ENCODE measurements at regions not wholly inside any gene's neighbourhood (a gene's known extent, or its start where the extent isn't known, plus 50 kb on each side); places are given as distances from the start of the nearest gene placed in this dataset.

DNA sequence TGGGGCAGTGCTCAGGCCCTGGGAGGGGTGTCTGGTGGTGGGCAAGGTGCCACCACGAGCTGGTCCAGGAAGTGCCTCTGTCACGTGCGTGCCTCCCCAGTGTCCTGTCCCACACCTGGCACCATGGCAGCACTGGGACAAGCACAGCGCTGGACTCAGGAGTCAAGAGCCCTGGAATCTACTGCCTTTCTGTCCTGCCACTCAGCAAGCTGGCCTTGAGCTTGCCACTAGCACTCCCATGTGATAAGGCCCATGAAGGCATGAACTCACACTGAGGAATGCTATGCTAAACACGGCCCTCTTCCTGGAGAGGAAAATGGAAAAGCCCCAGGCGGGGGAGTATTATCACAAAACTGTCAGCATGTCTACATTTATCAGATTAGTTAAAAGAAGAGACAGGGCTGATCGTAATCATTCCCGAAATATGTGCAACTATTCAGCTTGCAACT lies 50.7 kb upstream of the SLC35C1 start:
- intact Hi-C loops (cut with micrococcal nuclease) (no loop called here), dilution Hi-C loops (cut with MboI; ENCODE audit: extremely low pct_ligation_motif_present, low sequenced_read_pairs) (no loop called here)
- no peak overlapping the region for H2AFZ ChIP-seq (ENCODE audit: low read depth, low read length)
- no peak for FAIRE-seq
- no peaks in the 10 kb centered on the region for H4K20me1 ChIP-seq (replicated peaks; ENCODE audit: control insufficient read depth, extremely low read depth, insufficient read depth, low read length)
- H3K79me2 ChIP-seq (ENCODE audit: control insufficient read depth, insufficient read depth, low read length): no peaks in the 10 kb centered on the region
- TF ChIP-seq MAX (IDR thresholded peaks at IDR 0.05; ENCODE audit: insufficient read depth, insufficient read length): no peak
- TF ChIP-seq FOS (IDR thresholded peaks at IDR 0.05; ENCODE audit: borderline replicate concordance, insufficient read depth, low read length): no peak
- TF ChIP-seq EZH2 (IDR thresholded peaks at IDR 0.05; ENCODE audit: borderline replicate concordance, low read depth, low read length, severe bottlenecking): no peak
- TF ChIP-seq GATA2 (IDR thresholded peaks at IDR 0.05; ENCODE audit: insufficient read depth, insufficient read length, low read depth, low read length): no peak
- TF ChIP-seq, protein P1, sequence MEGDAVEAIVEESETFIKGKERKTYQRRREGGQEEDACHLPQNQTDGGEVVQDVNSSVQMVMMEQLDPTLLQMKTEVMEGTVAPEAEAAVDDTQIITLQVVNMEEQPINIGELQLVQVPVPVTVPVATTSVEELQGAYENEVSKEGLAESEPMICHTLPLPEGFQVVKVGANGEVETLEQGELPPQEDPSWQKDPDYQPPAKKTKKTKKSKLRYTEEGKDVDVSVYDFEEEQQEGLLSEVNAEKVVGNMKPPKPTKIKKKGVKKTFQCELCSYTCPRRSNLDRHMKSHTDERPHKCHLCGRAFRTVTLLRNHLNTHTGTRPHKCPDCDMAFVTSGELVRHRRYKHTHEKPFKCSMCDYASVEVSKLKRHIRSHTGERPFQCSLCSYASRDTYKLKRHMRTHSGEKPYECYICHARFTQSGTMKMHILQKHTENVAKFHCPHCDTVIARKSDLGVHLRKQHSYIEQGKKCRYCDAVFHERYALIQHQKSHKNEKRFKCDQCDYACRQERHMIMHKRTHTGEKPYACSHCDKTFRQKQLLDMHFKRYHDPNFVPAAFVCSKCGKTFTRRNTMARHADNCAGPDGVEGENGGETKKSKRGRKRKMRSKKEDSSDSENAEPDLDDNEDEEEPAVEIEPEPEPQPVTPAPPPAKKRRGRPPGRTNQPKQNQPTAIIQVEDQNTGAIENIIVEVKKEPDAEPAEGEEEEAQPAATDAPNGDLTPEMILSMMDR (IDR thresholded peaks at IDR 0.05; ENCODE audit: extremely low read depth in 1 of 2, insufficient read depth in 1 of 2, low read depth in 1 of 2, low read length in 2 of 2): no peak
- no peak for TF ChIP-seq JUN (IDR thresholded peaks at IDR 0.05; ENCODE audit: borderline replicate concordance, insufficient read depth, insufficient read length, low read depth)
- no peak for TF ChIP-seq MYC (IDR thresholded peaks at IDR 0.05; ENCODE audit: low read depth, low read length)
- TF ChIP-seq POLR2AphosphoS5 (IDR thresholded peaks at IDR 0.05; ENCODE audit: insufficient read depth, low read depth, low read length): no peak
- TF ChIP-seq POLR2A (IDR thresholded peaks at IDR 0.05; ENCODE audit: low read depth, low read length): no peak
- H3K4me2 ChIP-seq (ENCODE audit: insufficient read depth, low read length): no peak overlapping the region
- POLR2A ChIA-PET: no interaction called here
- peaks cover 4 to 12% of the 10 kb centered on the region in 2 experiments for H3K27me3 ChIP-seq (ENCODE audit: control insufficient read depth in 2 of 2, insufficient read depth in 2 of 2, low read length in 2 of 2)
- BruUV-seq (replicated peaks): no TSS peak
- CTCF ChIA-PET: interaction anchor here (1.3 to 3.1 kb wide), 2 partner anchors 17 to 383 kb away, joined by 3 to 24 read pairs; no protein-coding TSS in a partner anchor
- H3K9me1 ChIP-seq (replicated peaks; ENCODE audit: control insufficient read depth, extremely low read depth, insufficient read depth, low read length): no peaks in the 10 kb centered on the region
- H3K4me1 ChIP-seq (ENCODE audit: control insufficient read depth, extremely low read depth, insufficient read depth, low read length): no peaks in the 10 kb centered on the region
- no peak overlapping the region for H3K4me3 ChIP-seq (replicated peaks in 1 of 3; ENCODE audit: insufficient read depth in 1 of 3, low read depth in 1 of 3, low read length in 3 of 3)
- H3K27ac ChIP-seq (ENCODE audit: insufficient read depth, low read depth, low read length): no peak overlapping the region
- DNase-seq (ENCODE audit: low read depth, low spot score): no peak
- H3K9me3 ChIP-seq (replicated peaks; ENCODE audit: control insufficient read depth, insufficient read depth, low read length): no peaks in the 10 kb centered on the region
- no peaks in the 10 kb centered on the region for H3K36me3 ChIP-seq (ENCODE audit: control insufficient read depth in 2 of 2, extremely low read depth in 1 of 2, insufficient read depth in 2 of 2, low read length in 2 of 2)
- H3K9ac ChIP-seq (replicated peaks; ENCODE audit: extremely low read depth, insufficient read depth, low read length): no peak overlapping the region

Measured in endothelial cell of umbilical vein (primary cell).